ENCODE measurements at regions not wholly inside any gene's neighbourhood (a gene's known extent, or its start where the extent isn't known, plus 50 kb on each side); places are given as distances from the start of the nearest gene placed in this dataset.

- ChIA-PET POLR2A (no interaction called here), CTCF (no interaction called here)
- no peak for TF ChIP-seq FOXA1 (IDR thresholded peaks at IDR 0.05)
- TF ChIP-seq TARDBP (IDR thresholded peaks at IDR 0.05) = no peak
- no peak for TF ChIP-seq BHLHE40 (IDR thresholded peaks at IDR 0.05; ENCODE audit: borderline replicate concordance)
- TF ChIP-seq ZNF384 (IDR thresholded peaks at IDR 0.05) = no peak
- no peak for TF ChIP-seq ARNT (IDR thresholded peaks at IDR 0.05)
- TF ChIP-seq L3MBTL2 (conservative IDR thresholded peaks at IDR 0.05) = no peak
- no peak for TF ChIP-seq SUZ12 (IDR thresholded peaks at IDR 0.05)
- no peak for TF ChIP-seq ELF4 (IDR thresholded peaks at IDR 0.05)
- TF ChIP-seq PKNOX1 (IDR thresholded peaks at IDR 0.05) = no peak
- no peak for TF ChIP-seq FOXK2 (IDR thresholded peaks at IDR 0.05)
- no peak for TF ChIP-seq SP1 (IDR thresholded peaks at IDR 0.05)
- TF ChIP-seq FOXM1 (IDR thresholded peaks at IDR 0.05; ENCODE audit: borderline replicate concordance) = no peak
- no peak for TF ChIP-seq CTBP1 (IDR thresholded peaks at IDR 0.05; ENCODE audit: borderline replicate concordance)
- TF ChIP-seq HDGF (IDR thresholded peaks at IDR 0.05; ENCODE audit: borderline replicate concordance) = no peak
- no peak for DNase-seq (ENCODE audit: extremely low spot score)
Measured at GRCh38 chr19:28603453-28603852, 609.5 kb downstream of the UQCRFS1 start.

GRCh38 chr19:28602675-28603298, 610.2 kb downstream of the UQCRFS1 start:
- no peak for DNase-seq (ENCODE audit: extremely low spot score)
- ChIA-PET POLR2A (no interaction called here), CTCF (no interaction called here)
- TF ChIP-seq PKNOX1 (IDR thresholded peaks at IDR 0.05) = no peak
- TF ChIP-seq FOXK2 (IDR thresholded peaks at IDR 0.05) = no peak
- no peak for TF ChIP-seq BHLHE40 (IDR thresholded peaks at IDR 0.05; ENCODE audit: borderline replicate concordance)
- no peak for TF ChIP-seq ELF4 (IDR thresholded peaks at IDR 0.05)
- TF ChIP-seq FOXM1 (IDR thresholded peaks at IDR 0.05; ENCODE audit: borderline replicate concordance) = no peak
- TF ChIP-seq TARDBP (IDR thresholded peaks at IDR 0.05) = no peak
- no peak for TF ChIP-seq NFRKB (IDR thresholded peaks at IDR 0.05)
- TF ChIP-seq HDGF (IDR thresholded peaks at IDR 0.05; ENCODE audit: borderline replicate concordance) = no peak
- TF ChIP-seq ZNF384 (IDR thresholded peaks at IDR 0.05) = no peak
- TF ChIP-seq L3MBTL2 (conservative IDR thresholded peaks at IDR 0.05) = no peak
- TF ChIP-seq FOXA1 (IDR thresholded peaks at IDR 0.05) = no peak

GRCh38 chr19:28601723-28602440, 611.1 kb downstream of the UQCRFS1 start:
- DNase-seq (ENCODE audit: extremely low spot score) = no peak
- CTCF ChIA-PET = no interaction called here
- TF ChIP-seq FOXM1 (IDR thresholded peaks at IDR 0.05; ENCODE audit: borderline replicate concordance) = no peak
- TF ChIP-seq HDGF (IDR thresholded peaks at IDR 0.05; ENCODE audit: borderline replicate concordance) = no peak
- TF ChIP-seq BHLHE40 (IDR thresholded peaks at IDR 0.05; ENCODE audit: borderline replicate concordance) = no peak
- TF ChIP-seq TARDBP (IDR thresholded peaks at IDR 0.05) = no peak
- no peak for TF ChIP-seq FOXK2 (IDR thresholded peaks at IDR 0.05)
- TF ChIP-seq CTBP1 (IDR thresholded peaks at IDR 0.05; ENCODE audit: borderline replicate concordance) = no peak
- no peak for TF ChIP-seq NFRKB (IDR thresholded peaks at IDR 0.05)
- no peak for TF ChIP-seq ARNT (IDR thresholded peaks at IDR 0.05)
- TF ChIP-seq SUZ12 (IDR thresholded peaks at IDR 0.05) = no peak
- no peak for TF ChIP-seq ZNF384 (IDR thresholded peaks at IDR 0.05)
- TF ChIP-seq PKNOX1 (IDR thresholded peaks at IDR 0.05) = no peak
- POLR2A ChIA-PET = no interaction called here

- ChIA-PET POLR2A (no interaction called here), CTCF (no interaction called here)
- DNase-seq (ENCODE audit: extremely low spot score) = no peak
- TF ChIP-seq FOXA1 (IDR thresholded peaks at IDR 0.05) (no peak), FOXK2 (IDR thresholded peaks at IDR 0.05) (no peak), TARDBP (IDR thresholded peaks at IDR 0.05) (no peak), HDGF (IDR thresholded peaks at IDR 0.05; ENCODE audit: borderline replicate concordance) (no peak), LEF1 (IDR thresholded peaks at IDR 0.05; ENCODE audit: borderline replicate concordance) (no peak), BHLHE40 (IDR thresholded peaks at IDR 0.05; ENCODE audit: borderline replicate concordance) (no peak), ZNF384 (IDR thresholded peaks at IDR 0.05) (no peak), L3MBTL2 (conservative IDR thresholded peaks at IDR 0.05) (no peak), PKNOX1 (IDR thresholded peaks at IDR 0.05) (no peak), CTBP1 (IDR thresholded peaks at IDR 0.05; ENCODE audit: borderline replicate concordance) (no peak), ELF4 (IDR thresholded peaks at IDR 0.05) (no peak)
Measured at GRCh38 chr19:28598861-28599260, 614.1 kb downstream of the UQCRFS1 start.

- TF ChIP-seq SP1 (IDR thresholded peaks at IDR 0.05) = no peak
- TF ChIP-seq ZNF384 (IDR thresholded peaks at IDR 0.05) = no peak
- no peak for TF ChIP-seq ARNT (IDR thresholded peaks at IDR 0.05)
- TF ChIP-seq BHLHE40 (IDR thresholded peaks at IDR 0.05; ENCODE audit: borderline replicate concordance) = no peak
- no peak for TF ChIP-seq PKNOX1 (IDR thresholded peaks at IDR 0.05)
- no peak for TF ChIP-seq ELF4 (IDR thresholded peaks at IDR 0.05)
- no peak for TF ChIP-seq LEF1 (IDR thresholded peaks at IDR 0.05; ENCODE audit: borderline replicate concordance)
- no peak for TF ChIP-seq HDGF (IDR thresholded peaks at IDR 0.05; ENCODE audit: borderline replicate concordance)
- TF ChIP-seq FOXA1 (IDR thresholded peaks at IDR 0.05) = no peak
- TF ChIP-seq CTBP1 (IDR thresholded peaks at IDR 0.05; ENCODE audit: borderline replicate concordance) = no peak
- no peak for TF ChIP-seq L3MBTL2 (conservative IDR thresholded peaks at IDR 0.05)
- TF ChIP-seq NFRKB (IDR thresholded peaks at IDR 0.05) = no peak
- DNase-seq (ENCODE audit: extremely low spot score) = no peak
- POLR2A ChIA-PET = no interaction called here
- CTCF ChIA-PET = no interaction called here
Measured at GRCh38 chr19:28596561-28597071, 616.3 kb downstream of the UQCRFS1 start.
